ENCODE measurements at regions not wholly inside any gene's neighbourhood (a gene's known extent, or its start where the extent isn't known, plus 50 kb on each side); places are given as distances from the start of the nearest gene placed in this dataset.

DNA sequence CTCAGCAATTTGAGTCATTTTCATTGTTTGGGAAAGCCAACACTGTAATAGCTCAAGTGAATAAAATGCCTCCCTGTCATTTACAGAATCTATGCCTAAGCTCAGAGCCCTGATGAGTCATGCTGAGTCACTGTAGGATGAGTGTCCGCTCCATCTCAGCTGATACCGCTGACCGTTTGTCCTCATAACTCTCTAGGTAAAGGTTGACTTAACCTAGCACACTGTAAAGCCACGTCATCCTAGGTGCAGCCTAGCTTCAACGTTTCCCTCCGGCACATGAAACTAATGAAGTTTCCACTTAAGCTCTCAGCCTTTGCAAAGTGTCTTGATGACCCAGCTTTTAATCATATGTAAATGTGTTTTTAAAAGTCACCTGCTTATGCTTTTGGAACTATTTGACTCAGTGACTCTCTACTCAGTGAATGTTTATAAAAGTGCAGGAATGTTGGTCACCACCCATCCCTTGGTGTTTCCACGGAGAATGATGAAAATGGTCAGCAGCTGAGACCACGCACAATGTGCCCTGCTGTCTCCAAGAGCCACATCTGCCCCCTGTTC lies 154.0 kb downstream of the PMAIP1 start (continued):
- TF ChIP-seq ZNF23 (CRISPR knock-in tag; IDR thresholded peaks at IDR 0.05) (no peak), ESRRA (IDR thresholded peaks at IDR 0.05; ENCODE audit: borderline replicate concordance, low read depth) (peak; percentile 81; the same call in 1 of the 2 replicates), TEAD4 (IDR thresholded peaks at IDR 0.05; ENCODE audit: low read length) (peak; percentile 56; the same call in 1 of the 2 replicates), TEAD4 (CRISPR knock-in tag; IDR thresholded peaks at IDR 0.05; ENCODE audit: borderline replicate concordance) (no peak), TCF7 (IDR thresholded peaks at IDR 0.05; ENCODE audit: borderline replicate concordance) (no peak), BRD9 (IDR thresholded peaks at IDR 0.05; ENCODE audit: low read depth, partially characterized antibody) (peak; percentile 65), CREM (IDR thresholded peaks at IDR 0.05; ENCODE audit: low read depth) (peak; percentile 84), SMARCA4 (IDR thresholded peaks at IDR 0.05) (peak; percentile 94), ARNT (IDR thresholded peaks at IDR 0.05) (0 out of 4 replicates have a peak, but pooled peaks of 1 of the 2 experiments have one; percentile 40), STAT5A (IDR thresholded peaks at IDR 0.05; ENCODE audit: borderline replicate concordance, low read length) (peak; percentile 19; the same call in 1 of the 2 replicates), ZNF699 (CRISPR knock-in tag; IDR thresholded peaks at IDR 0.05; ENCODE audit: insufficient replicate concordance) (no peak), ZNF316 (IDR thresholded peaks at IDR 0.05) (peak; percentile 99), SLC30A9 (CRISPR knock-in tag; IDR thresholded peaks at IDR 0.05) (no peak), ZNF395 (CRISPR knock-in tag; IDR thresholded peaks at IDR 0.05) (no peak), MYBL2 (IDR thresholded peaks at IDR 0.05; ENCODE audit: low read depth) (peak; percentile 81), MYBL2 (CRISPR knock-in tag; IDR thresholded peaks at IDR 0.05; ENCODE audit: borderline replicate concordance) (no peak), HMBOX1 (IDR thresholded peaks at IDR 0.05) (peak; percentile 100)
- TF ChIP-seq, protein P1, sequence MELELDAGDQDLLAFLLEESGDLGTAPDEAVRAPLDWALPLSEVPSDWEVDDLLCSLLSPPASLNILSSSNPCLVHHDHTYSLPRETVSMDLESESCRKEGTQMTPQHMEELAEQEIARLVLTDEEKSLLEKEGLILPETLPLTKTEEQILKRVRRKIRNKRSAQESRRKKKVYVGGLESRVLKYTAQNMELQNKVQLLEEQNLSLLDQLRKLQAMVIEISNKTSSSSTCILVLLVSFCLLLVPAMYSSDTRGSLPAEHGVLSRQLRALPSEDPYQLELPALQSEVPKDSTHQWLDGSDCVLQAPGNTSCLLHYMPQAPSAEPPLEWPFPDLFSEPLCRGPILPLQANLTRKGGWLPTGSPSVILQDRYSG (tag; conservative IDR thresholded peaks at IDR 0.05; ENCODE audit: low read depth): peak; percentile 82
- TF ChIP-seq, protein P2, sequence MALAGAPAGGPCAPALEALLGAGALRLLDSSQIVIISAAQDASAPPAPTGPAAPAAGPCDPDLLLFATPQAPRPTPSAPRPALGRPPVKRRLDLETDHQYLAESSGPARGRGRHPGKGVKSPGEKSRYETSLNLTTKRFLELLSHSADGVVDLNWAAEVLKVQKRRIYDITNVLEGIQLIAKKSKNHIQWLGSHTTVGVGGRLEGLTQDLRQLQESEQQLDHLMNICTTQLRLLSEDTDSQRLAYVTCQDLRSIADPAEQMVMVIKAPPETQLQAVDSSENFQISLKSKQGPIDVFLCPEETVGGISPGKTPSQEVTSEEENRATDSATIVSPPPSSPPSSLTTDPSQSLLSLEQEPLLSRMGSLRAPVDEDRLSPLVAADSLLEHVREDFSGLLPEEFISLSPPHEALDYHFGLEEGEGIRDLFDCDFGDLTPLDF (CRISPR knock-in tag; IDR thresholded peaks at IDR 0.05): no peak
- TF ChIP-seq, protein P3, sequence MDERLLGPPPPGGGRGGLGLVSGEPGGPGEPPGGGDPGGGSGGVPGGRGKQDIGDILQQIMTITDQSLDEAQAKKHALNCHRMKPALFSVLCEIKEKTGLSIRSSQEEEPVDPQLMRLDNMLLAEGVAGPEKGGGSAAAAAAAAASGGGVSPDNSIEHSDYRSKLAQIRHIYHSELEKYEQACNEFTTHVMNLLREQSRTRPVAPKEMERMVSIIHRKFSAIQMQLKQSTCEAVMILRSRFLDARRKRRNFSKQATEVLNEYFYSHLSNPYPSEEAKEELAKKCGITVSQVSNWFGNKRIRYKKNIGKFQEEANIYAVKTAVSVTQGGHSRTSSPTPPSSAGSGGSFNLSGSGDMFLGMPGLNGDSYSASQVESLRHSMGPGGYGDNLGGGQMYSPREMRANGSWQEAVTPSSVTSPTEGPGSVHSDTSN (CRISPR knock-in tag; IDR thresholded peaks at IDR 0.05; ENCODE audit: low read depth): no peak
- TF ChIP-seq, protein P3 (tag; conservative IDR thresholded peaks at IDR 0.05; ENCODE audit: low read depth): peak; percentile 73

All from K562 (cell line).